GM19351 (cell line): ENCODE measurements at regions not wholly inside any gene's neighbourhood (a gene's known extent, or its start where the extent isn't known, plus 50 kb on each side); places are given as distances from the start of the nearest gene placed in this dataset.
"Not testable (repeated sequence)": the region's sequence is repeated elsewhere in the genome, so short reads cannot be mapped to it uniquely, and the experiment has no call there.

Experiments
- ATAC-seq: cut with Tn5 transposase; IDR thresholded peaks from one replicate; pipeline ENCODE4 v1.9.1; 2021; ENCODE audit warnings: mild to moderate bottlenecking, moderate library complexity; ENCODE audit not compliant: unreplicated experiment

DNA sequence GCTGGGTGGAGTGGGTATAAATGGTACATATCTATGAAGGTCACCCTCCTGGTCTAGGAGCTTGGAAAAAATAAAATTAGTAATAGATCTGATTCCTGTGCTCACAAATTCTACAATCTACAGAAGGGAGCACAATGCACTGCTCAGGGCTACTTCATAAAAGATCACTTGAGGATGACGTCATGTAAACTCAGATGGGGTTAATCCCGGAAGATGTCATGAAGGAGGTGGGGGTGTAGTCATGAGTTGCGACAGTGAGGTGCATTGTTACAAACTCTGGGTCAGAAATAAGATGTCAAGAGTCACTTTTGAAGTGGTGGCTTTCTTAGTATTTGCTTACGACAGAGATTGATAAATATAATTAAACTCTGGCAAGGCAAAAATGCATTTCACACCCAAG, 68.2 kb downstream of the LHX9 start:
- no peak for ATAC-seq

DNA sequence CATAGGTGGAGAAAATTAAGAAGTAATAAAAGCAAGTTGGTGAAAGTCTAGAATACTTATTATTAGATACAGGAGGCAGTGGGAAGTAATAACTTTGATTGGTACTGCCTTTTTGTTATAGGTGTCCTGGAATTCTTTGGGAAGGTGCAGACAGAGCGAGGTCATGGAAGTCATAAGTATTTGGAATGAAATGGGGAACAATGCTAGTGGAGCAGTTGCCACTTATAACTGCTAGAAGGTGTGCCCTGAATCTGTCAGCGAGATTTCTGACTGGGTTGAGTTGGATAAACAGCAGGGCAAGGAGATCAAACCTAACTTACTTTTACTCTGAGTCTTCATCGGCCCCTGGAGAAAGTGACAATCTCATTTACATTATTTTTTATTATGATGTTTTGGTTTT, 69.6 kb downstream of the LHX9 start:
- ATAC-seq, result no peak

DNA sequence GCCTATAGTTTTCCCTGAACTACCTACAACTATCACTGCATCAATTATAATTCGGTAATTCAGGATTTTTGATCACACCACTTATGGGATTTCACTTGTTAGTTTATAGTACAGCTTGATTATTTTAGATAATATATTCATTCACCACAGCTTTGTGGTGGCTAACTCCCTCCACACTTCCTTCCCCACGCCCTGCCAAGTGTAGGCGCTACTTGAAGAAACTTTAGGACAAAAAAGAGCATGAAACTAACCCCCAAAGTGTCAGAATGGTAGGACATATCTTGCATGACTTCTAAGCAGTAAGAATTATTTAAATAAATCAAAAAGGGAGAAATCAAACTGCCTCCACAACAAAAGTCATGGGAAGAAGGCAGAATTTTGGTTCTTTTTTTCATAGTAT, 70.1 kb downstream of the LHX9 start:
- ATAC-seq, result no peak

DNA sequence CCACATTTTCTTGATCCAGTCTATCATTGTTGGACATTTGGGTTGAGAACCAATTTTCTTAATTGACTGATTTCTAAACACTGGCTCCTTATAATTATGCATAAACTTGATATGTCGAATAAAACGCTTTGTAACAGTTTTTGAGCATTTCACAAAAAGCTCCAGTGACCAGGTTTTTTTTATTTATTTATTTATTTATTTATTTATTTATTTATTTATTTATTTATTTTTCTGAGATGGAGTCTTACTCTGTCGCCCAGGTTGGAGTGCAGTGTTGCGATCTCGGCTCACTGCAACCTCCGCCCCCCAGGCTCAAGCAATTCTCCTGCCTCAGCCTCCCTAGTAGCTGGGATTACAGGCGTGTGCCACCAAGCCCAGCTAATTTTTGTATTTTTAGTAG, 71.4 kb downstream of the LHX9 start:
- ATAC-seq, result not testable (repeated sequence)

DNA sequence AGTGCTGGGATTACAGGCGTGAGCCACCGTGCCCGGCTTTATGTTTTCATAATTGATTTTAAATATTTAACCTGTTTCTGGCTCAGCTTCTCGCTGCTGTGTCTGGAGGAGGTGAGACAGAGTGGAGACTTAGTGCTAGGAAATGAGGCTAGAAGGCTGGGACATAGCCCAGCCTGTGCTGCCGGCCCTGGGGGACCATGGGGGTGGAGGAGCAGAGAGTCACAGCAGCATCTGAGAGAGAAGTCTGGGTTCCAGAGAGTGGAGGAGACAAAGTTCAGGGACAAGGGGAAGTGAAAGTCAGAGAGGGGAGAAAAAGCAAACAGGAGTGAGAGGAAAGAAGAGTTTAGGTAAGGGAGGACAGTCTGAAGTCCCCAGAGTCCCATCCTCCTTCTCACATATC, 71.9 kb downstream of the LHX9 start:
- no peak for ATAC-seq

DNA sequence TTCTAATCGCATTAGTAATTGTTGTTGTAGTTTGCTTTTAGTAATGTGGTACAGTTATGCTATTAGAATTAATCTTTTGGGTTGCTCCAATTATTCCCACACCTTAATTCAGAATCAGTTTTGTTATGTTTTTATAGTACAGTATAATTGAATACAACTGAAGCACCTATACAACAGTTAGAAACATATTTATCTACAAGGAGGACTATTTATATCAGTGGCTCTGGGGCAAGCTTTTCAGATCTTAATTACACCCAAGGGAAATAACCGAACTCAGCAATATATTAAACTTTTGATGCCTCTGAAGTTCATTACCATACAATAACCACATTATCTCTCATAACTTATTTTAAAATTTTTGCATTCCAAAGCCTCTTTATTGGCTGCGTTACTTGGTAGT, 74.4 kb downstream of the LHX9 start:
- no peak for ATAC-seq

DNA sequence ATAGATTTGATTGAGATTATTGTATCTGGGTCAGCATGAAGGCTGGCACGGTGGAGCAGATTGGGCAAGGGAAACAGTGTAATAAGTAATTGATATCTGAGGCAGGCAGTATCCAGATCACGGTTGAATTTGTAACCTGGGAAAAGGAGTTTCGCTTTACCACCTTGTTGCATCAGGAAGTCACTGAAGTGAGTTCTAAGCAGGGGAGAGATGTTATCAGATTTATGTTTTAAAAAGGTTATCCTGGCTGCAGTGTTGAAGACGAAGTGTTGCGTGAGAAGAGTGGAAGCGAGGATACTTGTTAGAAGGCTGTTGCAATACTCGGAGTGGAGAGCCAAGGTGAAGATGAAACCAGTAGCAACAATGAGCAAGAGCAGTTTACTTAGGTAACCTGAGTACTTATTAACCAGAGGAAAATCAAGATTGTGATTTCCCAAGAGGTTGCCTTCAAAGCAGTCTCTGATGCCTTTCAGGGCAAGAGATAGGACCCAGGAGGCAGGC, 77.8 kb downstream of the LHX9 start:
- ATAC-seq, result no peak

DNA sequence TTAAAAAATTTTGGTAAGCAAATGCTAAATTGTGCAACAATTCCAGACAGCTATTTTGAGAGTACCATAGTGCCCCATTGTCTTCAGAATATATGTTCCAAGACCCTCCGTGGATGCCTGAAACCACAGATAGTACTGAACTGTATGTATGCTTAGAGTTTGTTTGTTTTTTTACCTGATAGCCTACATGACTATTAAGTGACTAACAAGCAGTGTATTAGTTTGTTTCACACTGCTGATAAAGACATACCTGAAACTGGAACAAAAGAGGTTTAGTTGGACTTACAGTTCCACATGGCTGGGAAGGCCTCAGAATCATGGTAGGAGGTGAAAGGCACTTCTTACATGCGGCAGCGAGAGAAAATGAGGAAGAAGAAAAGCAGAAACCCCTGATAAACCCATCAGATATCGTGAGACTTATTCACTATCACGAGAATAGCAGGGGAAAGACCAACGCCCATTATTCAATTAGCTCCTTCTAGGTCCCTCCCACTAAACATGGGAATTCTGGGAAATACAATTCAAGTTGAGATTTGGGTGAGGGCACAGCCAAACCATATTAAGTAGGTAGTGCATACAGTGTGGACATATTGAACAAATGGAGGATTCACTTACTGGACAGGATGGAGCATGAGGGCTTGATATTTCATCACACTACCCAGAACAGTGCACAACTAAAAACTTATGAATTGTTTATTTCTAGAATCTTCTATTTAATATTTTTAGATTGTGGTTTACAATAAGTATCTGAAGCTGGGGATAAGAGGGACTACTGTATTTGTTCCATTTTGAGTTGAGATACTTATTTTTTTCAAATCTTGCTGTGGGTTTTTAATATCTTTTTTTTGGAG, 78.5 kb downstream of the LHX9 start:
- no peak for ATAC-seq

DNA sequence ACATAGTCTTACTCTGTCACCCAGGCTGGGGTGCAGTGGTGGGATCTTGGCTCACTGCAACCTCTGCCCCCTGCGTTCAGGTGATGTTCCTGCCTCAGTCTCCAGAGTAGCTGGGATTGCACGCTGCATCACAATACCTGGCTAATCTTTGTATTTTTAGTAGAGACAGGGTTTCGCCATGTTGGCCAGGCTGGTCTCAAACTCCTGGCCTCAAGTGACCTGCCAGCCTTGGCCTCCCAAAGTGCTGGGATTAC, 79.0 kb downstream of the LHX9 start:
- not testable (repeated sequence) for ATAC-seq

DNA sequence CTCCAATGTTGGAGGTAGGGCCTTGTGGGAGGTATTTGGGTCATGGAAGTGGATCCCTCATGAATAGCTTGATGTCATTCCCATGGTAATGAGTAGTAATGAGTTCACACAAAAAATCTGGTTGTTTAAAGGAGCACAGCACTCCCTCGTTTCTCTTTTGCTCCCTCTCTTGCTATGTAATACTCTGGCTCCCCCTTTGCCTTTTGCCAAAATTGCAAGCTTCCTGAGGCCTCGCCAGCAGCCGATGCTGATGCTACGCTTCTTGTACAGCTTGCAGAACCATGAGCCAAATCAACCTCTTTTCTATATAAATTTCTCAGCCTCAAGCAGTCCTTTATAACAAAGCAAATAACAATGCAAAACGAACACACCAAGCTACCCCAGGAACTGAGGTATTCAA, 80.9 kb downstream of the LHX9 start:
- no peak for ATAC-seq

DNA sequence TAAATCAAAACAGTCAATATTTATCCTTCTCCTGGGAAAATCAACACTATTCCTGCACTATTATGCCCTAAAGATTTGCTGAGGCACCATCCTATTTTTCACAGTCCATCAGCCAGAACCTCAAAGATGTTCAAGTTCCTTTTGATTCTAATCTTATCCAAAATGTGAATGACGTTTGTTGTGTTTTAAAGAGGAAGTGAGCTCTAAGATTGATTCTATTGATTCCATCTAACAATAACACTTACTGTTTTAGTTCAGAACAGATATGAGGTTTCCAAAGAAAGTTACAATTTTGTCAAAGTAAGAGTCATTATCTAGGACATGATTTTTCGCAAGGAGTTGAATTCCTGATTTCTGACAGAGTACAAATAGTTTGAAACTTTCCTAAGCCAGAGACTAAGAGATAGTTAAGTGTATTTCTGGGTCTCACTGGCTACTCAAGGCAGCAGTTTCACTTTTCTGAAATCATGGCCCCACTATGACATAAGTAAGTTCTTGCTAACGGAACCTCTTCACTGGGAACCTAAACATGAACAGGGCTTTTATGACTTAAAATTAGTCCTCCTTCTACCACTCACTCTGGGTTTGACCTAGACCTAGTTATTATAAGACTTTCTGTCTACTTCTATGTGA, 84.7 kb downstream of the LHX9 start:
- ATAC-seq, result no peak

DNA sequence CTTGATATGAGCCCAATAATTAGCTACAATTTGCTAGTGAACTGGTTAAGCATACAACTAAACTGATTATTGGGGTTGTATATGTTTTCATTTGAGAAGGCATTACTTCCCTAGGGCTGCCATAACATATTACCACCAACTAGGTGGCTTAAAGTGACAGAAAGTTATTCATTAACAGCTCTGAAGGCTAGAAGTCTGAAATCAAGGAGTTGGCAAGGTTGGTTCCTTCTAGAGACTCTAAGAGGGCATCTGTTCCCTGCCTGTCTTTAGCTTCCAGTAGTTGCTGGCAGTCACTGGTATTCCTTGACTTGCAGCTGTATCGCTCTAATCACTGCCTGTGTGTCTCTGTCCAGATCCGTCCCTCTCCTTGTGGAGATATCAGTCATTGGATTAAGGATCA, 86.3 kb downstream of the LHX9 start:
- no peak for ATAC-seq

DNA sequence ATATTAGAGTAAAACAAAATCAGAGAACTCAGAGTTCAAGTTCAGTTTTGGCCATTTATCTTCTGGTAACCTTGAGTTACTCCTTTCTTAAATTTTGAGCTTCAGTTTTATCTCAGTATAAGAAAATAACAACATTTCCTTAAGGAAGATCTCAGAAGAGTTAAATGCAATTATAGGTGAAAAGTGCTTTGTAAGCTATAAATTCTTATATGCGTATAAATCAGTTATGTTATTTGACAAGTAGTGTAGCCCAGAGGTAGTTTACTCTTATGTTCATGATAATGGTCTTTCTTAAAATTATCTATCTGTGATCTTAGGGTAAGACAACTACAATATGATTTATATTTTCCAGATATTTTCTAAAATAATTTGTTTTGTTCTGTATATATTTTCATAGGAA, 89.8 kb downstream of the LHX9 start:
- ATAC-seq, result no peak

DNA sequence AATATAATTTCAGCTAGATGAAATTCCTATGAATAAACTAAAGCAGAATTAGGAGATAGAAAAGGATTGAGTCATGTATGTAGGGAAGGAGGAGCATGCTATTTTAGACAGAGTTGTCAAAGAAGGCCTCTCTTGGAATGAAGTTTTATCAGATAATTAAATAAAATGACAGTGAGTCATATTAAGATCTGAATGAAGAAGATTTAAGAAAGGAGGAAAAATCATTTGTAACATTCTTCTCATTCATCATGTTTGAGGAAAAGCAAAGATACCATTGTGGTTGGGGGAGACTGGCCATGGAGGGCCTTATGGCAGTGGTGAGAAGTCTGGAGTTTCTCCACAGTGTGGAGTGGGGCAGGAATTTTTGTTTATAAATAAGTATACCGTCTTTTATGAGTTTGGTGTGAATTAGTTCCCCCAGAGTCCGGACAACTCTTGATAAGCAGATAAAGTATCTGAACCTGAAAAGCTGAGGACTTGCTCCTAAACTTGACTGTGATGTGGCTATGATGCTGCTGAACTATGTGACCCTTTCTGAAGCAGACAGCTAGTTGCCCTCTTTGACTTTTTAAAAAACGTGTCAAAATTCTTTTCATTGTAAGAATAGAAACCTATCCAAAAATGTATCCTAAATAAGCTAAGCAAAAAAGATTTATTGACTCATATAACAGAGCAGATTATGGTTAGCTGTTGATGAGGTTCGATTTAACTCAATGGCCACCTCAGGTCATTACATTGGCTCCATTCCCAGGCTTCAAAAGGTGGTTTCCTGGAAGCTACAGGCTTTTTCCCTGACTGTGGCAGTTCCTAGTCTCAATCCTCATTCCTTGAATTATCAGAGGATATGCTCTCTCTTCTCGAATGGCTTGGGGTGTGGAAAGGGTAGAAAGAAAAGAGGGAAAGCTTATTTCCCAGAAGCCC, 90.8 kb downstream of the LHX9 start:
- ATAC-seq, result no peak

DNA sequence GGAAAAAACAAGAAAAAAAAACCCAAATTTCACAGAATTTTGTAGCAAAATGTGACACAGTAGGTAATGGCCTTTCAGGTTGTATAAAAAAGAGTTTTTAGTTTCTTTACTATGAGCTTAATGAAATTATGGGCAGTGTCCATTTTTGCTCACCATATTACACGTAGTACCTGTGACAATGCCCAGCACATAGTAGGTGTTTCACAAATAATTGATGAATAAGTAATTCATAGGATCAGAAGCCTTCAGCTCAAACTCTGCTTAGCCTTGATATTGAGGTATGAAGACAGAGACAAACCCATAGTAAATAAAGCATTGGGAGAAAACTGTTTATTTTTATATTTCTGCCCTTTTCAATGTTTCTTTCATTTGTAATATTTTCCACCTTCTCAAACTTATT, 97.2 kb downstream of the LHX9 start:
- no peak for ATAC-seq

DNA sequence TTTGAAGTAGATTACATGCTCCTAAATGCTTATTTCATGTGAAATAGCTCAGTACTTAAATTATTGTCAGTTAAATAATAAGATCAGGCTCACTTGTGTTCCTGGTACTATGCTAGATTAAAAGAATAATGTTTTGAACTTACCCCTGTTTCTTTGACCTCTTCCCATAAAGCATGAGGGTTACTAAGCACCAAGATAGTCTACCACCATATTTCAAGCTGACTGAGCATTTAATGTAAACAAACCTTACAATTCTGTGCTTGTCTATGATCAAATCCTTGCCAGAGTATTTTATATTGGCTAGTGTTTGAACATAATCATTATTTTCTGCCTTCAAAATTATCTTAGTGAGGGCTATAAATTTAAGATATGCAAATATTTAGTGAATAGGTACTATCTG, 98.1 kb downstream of the LHX9 start:
- no peak for ATAC-seq

DNA sequence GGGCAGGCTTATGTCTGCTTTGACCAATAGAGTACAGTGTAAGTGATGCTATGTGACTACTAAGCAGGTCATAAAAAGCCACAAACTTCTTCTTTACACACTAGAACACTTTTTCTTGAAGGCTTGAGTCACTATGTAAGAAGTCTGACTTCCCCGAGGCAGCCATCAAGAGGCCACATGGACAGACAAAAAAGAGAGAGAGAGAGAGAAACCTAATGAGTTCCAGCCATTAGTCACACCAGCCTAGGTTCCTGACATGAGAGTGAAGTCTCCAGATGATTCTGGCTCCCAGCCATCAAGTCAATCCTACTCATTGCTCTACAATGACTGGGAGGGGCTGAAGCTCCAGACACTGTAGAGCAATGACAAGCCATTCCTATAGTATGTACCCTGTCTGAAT, 101.4 kb downstream of the LHX9 start:
- no peak for ATAC-seq

DNA sequence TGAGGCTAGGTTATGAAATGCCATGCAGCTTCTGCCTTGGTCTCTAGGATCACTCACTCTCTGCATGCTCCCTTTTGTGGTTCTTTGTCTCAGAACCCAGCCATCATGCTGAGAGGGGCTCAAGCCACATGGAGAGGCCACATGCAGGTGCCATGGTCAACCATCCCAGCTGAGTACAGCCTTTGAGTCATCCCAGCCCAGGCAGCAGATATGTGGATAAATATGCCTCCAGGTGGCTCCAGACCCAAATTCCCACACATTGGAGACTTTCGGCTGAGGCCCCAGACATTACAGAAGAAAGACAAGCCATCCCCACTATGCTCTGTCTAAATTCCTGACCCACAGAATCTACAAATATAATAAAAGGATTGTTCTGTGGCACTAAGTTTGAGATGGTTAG, 102.0 kb downstream of the LHX9 start:
- no peak for ATAC-seq

DNA sequence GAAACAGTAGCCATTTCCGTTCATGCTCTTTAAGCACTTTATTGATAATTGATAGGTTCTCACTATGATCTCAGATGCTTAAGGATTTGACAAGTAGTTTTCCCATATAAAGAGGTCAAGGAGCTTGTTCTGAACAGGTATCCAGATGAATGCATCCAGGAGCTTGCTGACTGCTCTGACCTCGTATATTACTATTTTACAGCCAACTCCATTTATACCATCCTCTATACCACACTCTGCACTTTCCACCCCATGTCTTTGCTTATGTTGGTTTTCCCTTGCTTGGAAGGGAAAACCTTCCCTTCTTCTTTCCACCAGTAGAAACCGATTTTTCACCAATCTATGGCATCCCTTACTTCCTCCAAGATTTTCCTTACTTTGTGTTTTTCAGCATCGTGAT, 107.2 kb downstream of the LHX9 start:
- no peak for ATAC-seq

DNA sequence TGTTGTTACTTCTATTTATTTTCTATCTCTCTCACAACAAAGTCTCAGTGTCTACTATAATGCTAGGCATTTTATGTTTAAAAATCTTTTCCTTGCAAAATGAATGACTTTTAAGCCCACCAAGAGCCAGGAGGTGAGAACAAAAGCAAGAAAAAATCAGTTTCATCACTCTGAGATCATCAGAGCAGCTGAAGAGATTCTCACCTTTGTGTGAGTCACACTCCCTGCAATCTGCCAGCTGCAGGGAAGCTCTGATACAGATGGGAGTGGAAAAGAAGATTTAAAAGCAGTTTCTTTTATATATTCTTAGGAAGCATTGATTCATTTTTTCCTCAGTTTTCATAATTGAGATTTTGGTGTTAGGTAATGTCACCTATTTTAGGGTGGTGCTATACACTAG, 107.6 kb downstream of the LHX9 start:
- ATAC-seq, result no peak

DNA sequence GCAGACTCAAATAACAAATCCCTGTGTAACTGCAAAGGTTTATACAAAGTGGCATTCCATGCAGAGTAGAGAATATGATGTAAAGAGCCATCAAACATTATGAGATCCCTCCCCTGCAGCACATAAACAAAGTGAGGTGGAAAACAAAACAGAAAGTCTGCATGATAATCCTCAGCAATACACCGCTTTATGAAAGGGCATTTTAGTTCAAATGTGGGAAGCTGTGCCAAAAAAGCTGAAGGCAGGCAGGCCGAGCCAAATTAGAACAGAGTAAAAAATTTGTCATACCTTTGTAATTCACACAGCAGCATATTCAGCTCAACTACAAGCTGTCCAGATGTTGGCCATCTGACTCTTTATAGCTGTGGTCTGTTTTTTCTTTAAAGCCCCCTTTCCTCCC, 113.5 kb downstream of the LHX9 start:
- no peak for ATAC-seq

DNA sequence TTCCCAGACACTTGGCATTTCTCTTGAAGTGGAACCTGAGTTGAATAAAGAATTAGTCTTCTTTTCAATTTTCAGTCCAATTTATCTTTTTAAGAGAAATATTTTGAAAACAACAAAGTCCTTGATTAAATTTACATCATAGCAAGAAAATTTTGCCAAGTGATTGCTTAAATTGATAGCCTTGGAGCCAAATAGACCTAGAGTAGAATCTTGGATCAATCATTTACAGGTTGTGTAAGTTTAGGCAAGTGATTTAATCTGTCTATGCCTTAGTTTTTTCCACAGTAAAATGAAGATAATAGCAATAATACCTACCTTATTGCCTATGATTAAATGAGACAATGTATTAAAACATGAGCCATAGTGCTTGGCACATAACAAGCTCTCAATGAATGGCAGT, 113.9 kb downstream of the LHX9 start:
- ATAC-seq, result no peak
